A673 (cell line): ENCODE measurements at regions not wholly inside any gene's neighbourhood (a gene's known extent, or its start where the extent isn't known, plus 50 kb on each side); places are given as distances from the start of the nearest gene placed in this dataset.

Experiments used
- BruUV-seq: library from RNA; stranded (reverse); fragments of 400-500 nt; replicated peaks from 2 replicates; lab custom pipeline; 2021; lab: Mats Ljungman, UMichigan
- CTCF ChIA-PET: fragments of 300-600 bp; sonication (Branson Sonifier 250); formaldehyde crosslinking; loops from one replicate; lab custom pipeline; 2022; ENCODE audit warnings: antibody characterized with exemption; lab: Charles Lee
- POLR2A ChIA-PET: fragments of 300-600 bp; sonication (Branson Sonifier 250); formaldehyde crosslinking; loops from one replicate; lab custom pipeline; 2022; ENCODE audit warnings: antibody characterized with exemption; ENCODE audit not compliant: low non-redundant PET; lab: Charles Lee
- DNase-seq: peaks from one replicate; pipeline ENCODE4 v3.0.0-alpha.2; 2015; ENCODE audit warnings: low spot score
- H3K27ac ChIP-seq: fragments of 200-600 bp; sonication (generic); 2 replicates; pipeline ENCODE4 v1.5.1; 2016; ENCODE audit warnings: mixed run types, low read depth, mild to moderate bottlenecking, mixed read lengths, antibody characterized with exemption, low read length; ENCODE audit not compliant: poor library complexity, severe bottlenecking
- H3K27me3 ChIP-seq: fragments of 200-600 bp; sonication (generic); replicated peaks from 2 replicates; pipeline ENCODE4 v1.6.1; 2017; ENCODE audit warnings: mixed run types, low read depth, mild to moderate bottlenecking, mixed read lengths, antibody characterized with exemption, low read length; ENCODE audit not compliant: insufficient read depth, poor library complexity
- H3K36me3 ChIP-seq: fragments of 200-600 bp; sonication (generic); 2 replicates; pipeline ENCODE4 v1.6.1; 2016; ENCODE audit warnings: mixed run types, mild to moderate bottlenecking, mixed read lengths, antibody characterized with exemption, low read length; ENCODE audit not compliant: insufficient read depth, poor library complexity, severe bottlenecking
- H3K4me1 ChIP-seq: fragments of 200-600 bp; sonication (generic); 2 replicates; pipeline ENCODE4 v1.6.1; 2017; ENCODE audit warnings: mixed run types, mild to moderate bottlenecking, mixed read lengths, antibody characterized with exemption, low read length; ENCODE audit not compliant: insufficient read depth, poor library complexity, severe bottlenecking
- H3K4me3 ChIP-seq: fragments of 200-600 bp; sonication (generic); 2 replicates; pipeline ENCODE4 v1.5.1; 2016; ENCODE audit warnings: low read depth, mixed run types, mild to moderate bottlenecking, mixed read lengths, low read length; ENCODE audit not compliant: poor library complexity, severe bottlenecking
- H3K9me3 ChIP-seq: fragments of 200-600 bp; sonication (generic); 2 replicates; pipeline ENCODE4 v1.6.1; 2016; ENCODE audit warnings: mixed run types, low read depth, mild to moderate bottlenecking, mixed read lengths, antibody characterized with exemption, low read length; ENCODE audit not compliant: poor library complexity, severe bottlenecking
- CTCF ChIP-seq: fragments of 300-800, 200-600 bp; sonication (generic); conservative IDR thresholded peaks from 2 replicates; pipeline ENCODE4 v1.5.1; 2017; ENCODE audit warnings: low read depth, mild to moderate bottlenecking, antibody characterized with exemption, low read length, moderate library complexity, mixed read lengths
- EZH2 ChIP-seq: fragments of 200-600 bp; sonication (generic); IDR thresholded peaks from 2 replicates; pipeline ENCODE4 v1.6.1; 2017; ENCODE audit warnings: borderline replicate concordance, low read depth, mild to moderate bottlenecking, mixed read lengths, antibody characterized with exemption, low read length; ENCODE audit not compliant: poor library complexity, severe bottlenecking
- intact Hi-C: fragments of 100-400 bp; cut with micrococcal nuclease; formaldehyde crosslinking; loops from one replicate; pipeline ENCODE4 v1.10.0; 2022; ENCODE audit not compliant: unreplicated experiment

- H3K9me3 ChIP-seq, result no peaks in the 10 kb centered on the region
- BruUV-seq, result no TSS peak
- ChIA-PET POLR2A (no interaction called here), CTCF (no interaction called here)
- H3K4me1 ChIP-seq, result no peaks in the 10 kb centered on the region
- no peaks in the 10 kb centered on the region for H3K27me3 ChIP-seq
- TF ChIP-seq CTCF (no peak), EZH2 (no peak)
- no peaks in the 10 kb centered on the region for H3K36me3 ChIP-seq
- DNase-seq, result no peak
- intact Hi-C loops, result no loop called here
- H3K4me3 ChIP-seq, result no peak overlapping the region
- no peak overlapping the region for H3K27ac ChIP-seq
Observed at GRCh38 chr1:55456971-55457370, 241.8 kb upstream of the USP24 start.

GRCh38 chr1:55448261-55448660, 233.1 kb upstream of the USP24 start:
- Histone ChIP-seq H3K4me1 (no peaks in the 10 kb centered on the region), H3K9me3 (no peaks in the 10 kb centered on the region), H3K4me3 (no peak overlapping the region), H3K27me3 (peaks cover 3% of the 10 kb centered on the region), H3K27ac (no peak overlapping the region), H3K36me3 (no peaks in the 10 kb centered on the region)
- no peak for DNase-seq
- BruUV-seq, result no TSS peak
- TF ChIP-seq CTCF (no peak), EZH2 (no peak)
- ChIA-PET POLR2A (no interaction called here), CTCF (no interaction called here)
- intact Hi-C loops, result no loop called here

GRCh38 chr1:55447488-55447887, 232.3 kb upstream of the USP24 start:
- H3K27ac ChIP-seq, result no peak overlapping the region
- ChIA-PET CTCF (no interaction called here), POLR2A (no interaction called here)
- intact Hi-C loops, result no loop called here
- no peaks in the 10 kb centered on the region for H3K4me1 ChIP-seq
- no peaks in the 10 kb centered on the region for H3K36me3 ChIP-seq
- H3K4me3 ChIP-seq, result no peak overlapping the region
- BruUV-seq, result no TSS peak
- DNase-seq, result no peak
- peaks cover 3% of the 10 kb centered on the region for H3K27me3 ChIP-seq
- no peaks in the 10 kb centered on the region for H3K9me3 ChIP-seq
- TF ChIP-seq EZH2 (no peak), CTCF (no peak)
